GM18861 (cell line): ENCODE measurements at regions not wholly inside any gene's neighbourhood (a gene's known extent, or its start where the extent isn't known, plus 50 kb on each side); places are given as distances from the start of the nearest gene placed in this dataset.
"Not testable (repeated sequence)": the region's sequence is repeated elsewhere in the genome, so short reads cannot be mapped to it uniquely, and the experiment has no call there.

Source experiments
- ATAC-seq: cut with Tn5 transposase; IDR thresholded peaks from one replicate; pipeline ENCODE4 v1.9.1; 2021; ENCODE audit not compliant: unreplicated experiment

DNA sequence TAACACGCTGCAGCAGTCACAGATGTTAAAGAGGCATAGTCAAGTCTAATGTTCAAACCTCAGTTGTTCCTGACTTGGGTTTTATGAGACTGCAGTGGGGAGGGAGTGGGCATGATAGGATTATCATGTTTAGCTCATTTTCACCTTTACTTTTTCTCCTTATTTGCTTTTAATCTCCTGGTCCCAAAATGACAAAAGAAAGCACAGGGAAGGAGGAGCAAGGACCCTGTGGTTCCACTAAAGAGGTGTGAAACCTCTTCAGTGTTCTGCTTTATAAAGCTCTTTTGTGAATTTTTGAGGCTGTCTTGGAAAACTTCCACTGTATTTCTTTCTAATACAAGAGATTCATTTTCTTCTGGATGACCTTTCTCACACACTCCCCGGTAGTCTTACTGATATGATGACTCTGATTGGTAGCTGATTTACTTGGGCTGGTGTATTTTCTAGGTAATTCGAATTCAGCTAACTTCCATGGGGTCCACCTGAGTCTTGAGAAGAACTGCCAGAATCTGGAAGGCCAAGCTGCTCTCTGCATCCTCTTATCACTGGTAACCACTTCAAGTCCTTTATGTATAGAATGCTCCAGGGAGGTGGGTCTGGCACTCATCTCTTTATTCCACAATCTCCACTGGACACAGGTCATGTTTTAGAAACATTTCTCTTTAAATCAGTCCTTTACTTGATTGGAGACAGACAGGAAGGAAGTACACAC is 1364.4 kb upstream of the CDH9 start:
- ATAC-seq, result no peak

GRCh38 chr5:28400076-28400475 is 1361.7 kb upstream of the CDH9 start:
- ATAC-seq, result no peak

- ATAC-seq, result no peak
Observed at GRCh38 chr5:28399211-28399610, 1360.8 kb upstream of the CDH9 start.

- no peak for ATAC-seq
Observed at GRCh38 chr5:28398185-28398584, 1359.8 kb upstream of the CDH9 start.

- no peak for ATAC-seq
Observed at GRCh38 chr5:28397502-28397941, 1359.1 kb upstream of the CDH9 start.

DNA sequence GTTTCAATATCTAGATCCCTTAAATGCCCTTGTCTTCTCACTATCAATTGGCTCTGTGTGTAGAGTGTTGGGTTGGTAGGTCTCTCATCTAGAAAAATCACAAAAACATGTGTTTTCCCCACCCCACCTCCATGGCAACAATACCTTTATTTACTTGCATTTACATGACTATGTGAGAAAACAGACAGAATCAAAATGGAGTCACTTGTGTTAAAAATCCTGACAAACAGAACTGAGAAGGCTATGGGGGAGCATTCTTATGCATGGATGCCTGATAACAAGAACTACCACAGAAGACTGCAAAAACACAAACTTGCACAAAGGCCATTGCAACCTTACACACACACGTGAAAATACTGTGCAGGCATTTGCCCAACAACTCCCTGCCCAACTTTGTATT is 1352.9 kb upstream of the CDH9 start:
- ATAC-seq, result no peak

GRCh38 chr5:28390341-28390740 is 1352.0 kb upstream of the CDH9 start:
- ATAC-seq, result no peak

DNA sequence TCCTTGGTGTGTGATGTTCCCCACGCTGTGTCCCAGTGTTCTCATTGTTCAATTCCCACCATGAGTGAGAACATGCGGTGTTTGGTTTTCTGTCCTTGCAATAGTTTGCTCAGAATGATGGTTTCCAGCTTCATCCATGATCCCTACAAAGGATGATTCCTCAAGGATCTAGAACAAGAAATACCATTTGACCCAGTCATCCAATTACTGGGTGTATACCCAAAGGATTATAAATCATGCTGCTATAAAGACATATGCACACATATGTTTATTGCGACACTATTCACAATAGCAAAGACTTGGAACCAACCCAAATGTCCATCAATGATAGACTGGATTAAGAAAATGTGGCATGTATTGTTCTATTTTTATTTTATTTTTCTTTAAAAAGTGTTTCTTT is 1351.3 kb upstream of the CDH9 start:
- ATAC-seq, result not testable (repeated sequence)

DNA sequence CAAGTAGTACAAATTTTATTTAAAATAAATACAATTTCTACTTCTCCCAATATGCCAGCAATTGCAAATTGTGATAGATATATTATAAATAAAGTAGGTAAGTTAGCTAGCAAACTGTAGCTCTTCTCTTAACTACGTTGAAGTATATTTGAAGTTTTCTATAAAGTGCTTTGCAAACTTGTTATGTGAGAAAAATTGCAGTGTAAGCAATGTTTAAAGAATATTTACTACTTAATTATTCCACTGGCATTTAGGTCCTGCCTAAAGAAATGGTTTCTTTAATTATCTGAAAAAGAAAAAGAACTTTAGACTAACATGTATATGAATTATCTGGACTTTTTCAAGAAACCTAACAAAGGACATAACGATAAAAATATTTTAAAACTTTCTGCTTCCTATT is 1350.0 kb upstream of the CDH9 start:
- ATAC-seq, result no peak

DNA sequence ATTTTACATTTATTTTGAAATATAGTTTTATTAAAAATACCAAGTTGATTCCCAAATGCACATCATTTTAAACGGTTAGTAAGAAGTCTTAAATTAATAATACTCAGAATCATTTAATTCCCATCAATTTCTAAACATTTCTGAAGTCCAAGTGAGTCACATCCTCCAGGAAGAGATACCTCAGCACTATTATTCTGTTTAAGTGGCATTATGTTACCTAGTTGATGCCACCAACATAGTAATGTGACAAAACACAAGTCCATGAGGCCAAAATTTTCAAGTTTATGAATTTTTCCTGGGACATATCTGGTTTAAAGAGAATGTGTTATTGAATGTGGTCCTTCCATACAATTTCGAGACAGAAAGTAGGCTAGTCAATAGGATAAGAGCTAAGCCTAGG is 1348.3 kb upstream of the CDH9 start:
- ATAC-seq, result no peak

GRCh38 chr5:28380167-28380566 is 1341.8 kb upstream of the CDH9 start:
- no peak for ATAC-seq

DNA sequence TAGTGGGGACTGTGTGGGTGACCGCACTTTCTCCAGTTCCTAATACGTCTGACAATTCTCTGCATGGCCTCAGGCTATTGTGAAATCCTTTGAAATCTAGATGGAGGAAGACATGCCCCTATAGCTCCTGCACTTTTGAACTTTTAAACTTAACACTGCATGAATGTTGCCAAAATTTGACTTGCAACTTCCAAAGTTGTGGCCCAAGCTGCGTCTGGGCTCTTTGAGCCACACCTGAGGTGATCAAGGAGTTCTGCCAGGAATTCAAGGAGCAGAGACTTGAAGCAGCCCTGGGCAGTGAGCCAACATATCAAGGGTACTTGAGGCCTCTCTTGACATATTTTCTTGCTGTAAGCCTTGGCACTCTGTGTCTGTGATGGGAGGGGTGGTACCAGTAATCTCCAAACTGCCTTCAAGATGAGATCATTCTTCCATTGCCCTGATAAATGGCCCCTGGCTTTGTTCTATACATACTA is 1336.1 kb upstream of the CDH9 start:
- no peak for ATAC-seq

DNA sequence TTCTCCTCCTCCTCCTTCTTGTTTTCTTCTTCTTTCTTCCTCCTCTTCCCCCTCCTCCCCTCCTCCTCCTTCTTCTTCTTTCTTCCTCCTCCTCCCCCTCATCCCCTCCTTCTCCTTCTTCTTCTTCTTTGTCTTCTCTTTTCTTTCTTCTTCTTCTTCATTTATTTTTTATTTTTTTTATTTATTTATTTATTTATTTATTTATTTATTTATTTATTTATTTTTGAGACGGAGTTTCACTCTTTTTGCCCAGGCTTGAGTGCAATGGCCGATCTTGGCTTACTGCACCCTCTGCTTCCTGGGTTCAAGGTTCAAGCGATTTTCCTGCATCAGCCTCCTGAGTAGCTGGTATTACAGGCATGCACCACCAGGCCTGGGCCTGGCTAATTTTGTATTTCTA is 1332.5 kb upstream of the CDH9 start:
- ATAC-seq, result no peak

- ATAC-seq, result no peak
Observed at GRCh38 chr5:28369418-28369817, 1331.0 kb upstream of the CDH9 start.

DNA sequence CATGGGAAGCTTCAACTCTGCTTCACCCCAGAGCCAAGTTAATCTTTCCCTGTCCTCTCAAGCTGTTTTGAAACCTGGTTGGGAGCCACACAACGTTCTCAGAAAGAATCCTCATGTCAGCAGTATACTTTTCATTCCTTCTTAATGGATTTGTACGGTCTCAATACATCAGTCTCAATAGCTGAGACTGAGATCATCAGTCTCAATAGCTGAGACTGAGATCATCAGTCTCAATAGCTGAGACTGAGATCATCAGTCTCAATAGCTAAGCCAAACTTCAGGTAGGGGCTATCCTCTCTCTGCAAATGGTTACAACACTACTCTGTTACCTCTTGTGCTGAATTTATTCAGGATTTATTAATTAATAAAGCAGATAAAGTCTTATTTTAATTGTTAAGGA is 1317.4 kb upstream of the CDH9 start:
- ATAC-seq, result no peak

DNA sequence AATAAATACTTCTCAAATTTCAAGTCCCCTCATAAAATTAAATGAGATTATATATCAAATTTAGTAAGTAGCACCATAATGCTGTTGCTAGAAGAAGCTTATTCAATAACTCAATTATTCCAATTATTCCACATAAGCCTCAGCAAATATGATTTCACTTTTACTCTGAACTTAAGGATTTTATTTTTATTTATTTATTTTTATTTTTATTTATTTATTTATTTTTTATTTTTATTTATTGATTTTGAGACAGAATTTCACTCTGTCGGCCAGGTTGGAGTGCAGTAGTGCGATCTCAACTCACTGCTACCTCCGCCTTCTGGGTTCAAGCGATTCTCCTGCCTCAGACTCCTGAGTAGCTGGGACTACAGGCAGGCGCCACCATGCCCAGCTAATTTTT is 1308.3 kb upstream of the CDH9 start:
- no peak for ATAC-seq

GRCh38 chr5:28344836-28345433 is 1306.5 kb upstream of the CDH9 start:
- ATAC-seq, result no peak

DNA sequence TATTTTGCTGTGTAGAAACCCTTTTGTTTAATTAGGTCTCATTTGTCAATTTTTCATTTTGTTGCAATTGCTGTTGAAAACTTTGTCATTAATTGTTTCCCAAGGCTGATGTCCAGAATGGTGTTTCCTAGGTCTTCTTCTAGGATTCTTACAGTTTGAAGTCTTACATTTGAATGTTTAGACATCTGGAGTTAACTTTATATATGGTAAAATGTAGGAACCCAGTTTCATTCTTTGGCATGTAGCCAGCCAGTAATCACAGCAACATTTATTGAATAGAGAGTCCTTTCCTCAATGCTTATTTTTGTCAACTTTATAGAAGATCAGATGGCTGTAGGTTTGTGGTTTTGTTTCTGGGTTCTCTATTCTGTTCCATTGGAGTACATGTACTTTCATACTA is 1290.8 kb upstream of the CDH9 start:
- ATAC-seq, result no peak

GRCh38 chr5:28328681-28329080 is 1290.3 kb upstream of the CDH9 start:
- no peak for ATAC-seq

DNA sequence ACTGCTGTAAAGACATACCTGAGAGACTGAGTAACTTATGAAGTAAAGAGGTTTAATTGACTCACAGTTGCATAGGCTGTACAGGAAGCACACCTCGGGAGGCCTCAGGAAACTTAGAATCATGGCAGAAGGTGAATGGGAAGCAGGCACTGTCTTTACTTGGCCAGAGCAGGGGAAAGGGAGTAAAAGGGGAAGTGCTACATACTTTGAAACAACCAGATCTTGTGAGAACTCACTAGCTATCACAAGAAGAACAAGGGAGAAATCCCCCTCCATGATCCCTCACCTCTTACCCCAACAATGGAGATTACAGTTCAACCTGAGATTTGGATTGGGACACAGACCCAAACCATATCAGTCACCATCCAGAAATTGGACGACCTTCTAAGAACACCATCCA is 1285.8 kb upstream of the CDH9 start:
- ATAC-seq, result no peak

DNA sequence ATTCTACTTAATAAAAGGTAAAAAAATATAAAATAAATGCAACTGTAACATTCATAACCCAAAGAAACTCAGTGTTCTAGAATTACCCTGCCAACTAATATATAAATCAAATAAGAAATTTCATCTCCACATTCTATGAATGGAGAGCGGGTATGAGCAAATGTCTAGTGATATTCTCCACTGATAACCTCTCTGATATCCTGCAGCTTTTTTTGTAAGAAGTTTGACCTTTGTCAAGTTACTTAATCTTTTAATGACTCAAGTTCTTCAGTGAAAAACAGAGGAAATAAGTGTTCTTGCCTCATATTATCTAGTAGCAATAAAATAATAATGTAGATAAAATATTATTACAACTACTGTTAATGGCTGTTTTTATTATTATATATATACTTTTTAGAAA is 1275.6 kb upstream of the CDH9 start:
- ATAC-seq, result no peak

DNA sequence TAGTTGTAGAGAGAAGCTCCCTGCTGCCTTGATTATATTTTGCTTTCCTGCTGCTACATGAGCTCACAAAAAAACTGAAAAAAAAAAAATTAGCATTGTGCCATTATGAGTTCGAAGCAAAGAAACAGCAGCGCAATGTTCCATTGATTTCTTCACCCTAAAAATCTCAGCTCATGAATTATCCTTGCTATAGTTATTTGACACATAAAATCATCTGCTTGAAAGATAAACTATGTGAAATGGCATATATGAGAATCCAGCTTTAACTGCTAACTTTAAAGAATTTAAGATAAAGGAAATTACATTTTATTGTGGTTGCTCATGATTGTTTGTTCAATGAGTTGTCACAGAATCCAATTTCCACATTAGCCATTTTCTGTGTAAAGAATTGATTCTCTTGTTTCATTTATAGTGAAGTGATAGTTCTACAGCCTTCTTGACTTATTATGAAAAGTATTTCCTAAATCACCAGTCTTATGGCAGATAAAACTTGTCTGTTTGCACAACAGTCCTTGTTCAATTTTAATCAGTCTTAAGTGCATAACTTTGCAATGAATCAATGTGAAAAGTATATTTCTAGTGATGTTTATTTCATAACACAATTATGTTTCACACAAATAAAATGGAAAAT is 1275.0 kb upstream of the CDH9 start:
- ATAC-seq, result no peak
